ENCODE measurements at regions not wholly inside any gene's neighbourhood (a gene's known extent, or its start where the extent isn't known, plus 50 kb on each side); places are given as distances from the start of the nearest gene placed in this dataset.

- peaks cover 0 to 6% of the 10 kb centered on the region in 2 experiments; a peak in 2 of 4 replicates for H3K4me1 ChIP-seq (ENCODE audit: control insufficient read depth in 1 of 2, insufficient read depth in 2 of 2, low read depth in 1 of 2, low read length in 1 of 2)
- H3K36me3 ChIP-seq (replicated peaks in 1 of 2; ENCODE audit: control insufficient read depth in 1 of 2, insufficient read depth in 2 of 2, low read length in 1 of 2), result no peaks in the 10 kb centered on the region
- POLR2A ChIA-PET, result no interaction called here
- H4K20me1 ChIP-seq (ENCODE audit: insufficient read depth), result no peaks in the 10 kb centered on the region
- no peak overlapping the region for H3K27ac ChIP-seq (ENCODE audit: low read depth in 2 of 2, low read length in 1 of 2)
- no peak for DNase-seq
- no peak overlapping the region for H3K4me3 ChIP-seq (ENCODE audit: low read depth in 2 of 2, low read length in 1 of 2)
- no peaks in the 10 kb centered on the region for H3K27me3 ChIP-seq (ENCODE audit: insufficient read depth)
- no peaks in the 10 kb centered on the region for H3F3A ChIP-seq (replicated peaks; ENCODE audit: insufficient read depth)
- no peaks in the 10 kb centered on the region for H3K79me2 ChIP-seq (ENCODE audit: insufficient read depth)
- no peak overlapping the region for H3K9ac ChIP-seq
- H3K9me2 ChIP-seq, result no peaks in the 10 kb centered on the region
- H3K9me3 ChIP-seq, result no peaks in the 10 kb centered on the region
- no peak overlapping the region for H3K4me2 ChIP-seq
- CTCF ChIA-PET, result interaction anchor here (0.7 kb wide), 1 partner anchor 1269 kb away, joined by 3 read pairs; no protein-coding TSS in a partner anchor
- no peak overlapping the region for H2AFZ ChIP-seq (ENCODE audit: low read depth)
- TF ChIP-seq ELF1 (IDR thresholded peaks at IDR 0.05) (no peak), REST (IDR thresholded peaks at IDR 0.05; ENCODE audit: low read depth, low read length) (no peak), FOSL2 (IDR thresholded peaks at IDR 0.05; ENCODE audit: borderline replicate concordance, low read depth) (no peak), CHD2 (IDR thresholded peaks at IDR 0.05; ENCODE audit: low read length, partially characterized antibody) (no peak), TCF12 (IDR thresholded peaks at IDR 0.05) (no peak), SMC3 (IDR thresholded peaks at IDR 0.05; ENCODE audit: low read depth, low read length) (no peak), GABPA (IDR thresholded peaks at IDR 0.05; ENCODE audit: low read depth) (no peak), SIN3A (IDR thresholded peaks at IDR 0.05; ENCODE audit: borderline replicate concordance, low read depth, low read length) (no peak)
These were observed 394.7 kb upstream of the CBLB start for GRCh38 chr3:106263546-106263945.

- Histone ChIP-seq H3K9ac (no peak overlapping the region), H3K4me3 (ENCODE audit: low read depth in 2 of 2, low read length in 1 of 2) (no peak overlapping the region), H3K36me3 (replicated peaks in 1 of 2; ENCODE audit: control insufficient read depth in 1 of 2, insufficient read depth in 2 of 2, low read length in 1 of 2) (no peaks in the 10 kb centered on the region), H4K20me1 (ENCODE audit: insufficient read depth) (no peaks in the 10 kb centered on the region), H3K27ac (ENCODE audit: low read depth in 2 of 2, low read length in 1 of 2) (no peak overlapping the region), H2AFZ (ENCODE audit: low read depth) (0 out of 2 replicates have a peak overlapping the region, but pooled peaks have one; percentile 9), H3K79me2 (ENCODE audit: insufficient read depth) (no peaks in the 10 kb centered on the region), H3K27me3 (ENCODE audit: insufficient read depth) (no peaks in the 10 kb centered on the region), H3K9me3 (no peaks in the 10 kb centered on the region), H3K4me2 (no peak overlapping the region), H3K9me2 (no peaks in the 10 kb centered on the region), H3F3A (replicated peaks; ENCODE audit: insufficient read depth) (no peaks in the 10 kb centered on the region), H3K4me1 (ENCODE audit: control insufficient read depth in 1 of 2, insufficient read depth in 2 of 2, low read depth in 1 of 2, low read length in 1 of 2) (peaks cover 0 to 6% of the 10 kb centered on the region in 2 experiments; a peak in 2 of 4 replicates)
- 18% methylated on average over 2 of the region's 3 CpGs for WGBS (ENCODE audit: low lambda C conversion rate)
- ChIA-PET CTCF (interaction anchor here (1.7 kb wide), 1 partner anchor 20 kb away, joined by 4 read pairs; no protein-coding TSS in a partner anchor), POLR2A (no interaction called here)
- no peak for DNase-seq
- TF ChIP-seq GATA2 (CRISPR knock-in tag; IDR thresholded peaks at IDR 0.05), result peak; percentile 36; the same call in 1 of the 2 replicates
- no peak for TF ChIP-seq SMC3 (IDR thresholded peaks at IDR 0.05; ENCODE audit: low read depth, low read length)
These were observed 396.9 kb upstream of the CBLB start for GRCh38 chr3:106265704-106266103.

- H3K27me3 ChIP-seq (ENCODE audit: insufficient read depth), result no peaks in the 10 kb centered on the region
- no peaks in the 10 kb centered on the region for H3K79me2 ChIP-seq (ENCODE audit: insufficient read depth)
- CTCF ChIA-PET, result no interaction called here
- H3F3A ChIP-seq (replicated peaks; ENCODE audit: insufficient read depth), result no peaks in the 10 kb centered on the region
- 78% methylated on average over 4 of the region's 4 CpGs for WGBS (ENCODE audit: low lambda C conversion rate)
- H3K9ac ChIP-seq, result no peak overlapping the region
- DNase-seq, result no peak
- peaks cover 0 to 10% of the 10 kb centered on the region in 2 experiments; a peak in 2 of 4 replicates for H3K4me1 ChIP-seq (ENCODE audit: control insufficient read depth in 1 of 2, insufficient read depth in 2 of 2, low read depth in 1 of 2, low read length in 1 of 2)
- H3K27ac ChIP-seq (ENCODE audit: low read depth in 2 of 2, low read length in 1 of 2), result no peak overlapping the region
- no peaks in the 10 kb centered on the region for H3K9me2 ChIP-seq
- H4K20me1 ChIP-seq (ENCODE audit: insufficient read depth), result no peaks in the 10 kb centered on the region
- no peak overlapping the region for H3K4me3 ChIP-seq (ENCODE audit: low read depth in 2 of 2, low read length in 1 of 2)
- no peaks in the 10 kb centered on the region for H3K36me3 ChIP-seq (replicated peaks in 1 of 2; ENCODE audit: control insufficient read depth in 1 of 2, insufficient read depth in 2 of 2, low read length in 1 of 2)
- H3K9me3 ChIP-seq, result no peaks in the 10 kb centered on the region
- POLR2A ChIA-PET, result no interaction called here
- no peak overlapping the region for H3K4me2 ChIP-seq
- no peak overlapping the region for H2AFZ ChIP-seq (ENCODE audit: low read depth)
- TF ChIP-seq ELF1 (IDR thresholded peaks at IDR 0.05) (no peak), SMC3 (IDR thresholded peaks at IDR 0.05; ENCODE audit: low read depth, low read length) (no peak), USF2 (IDR thresholded peaks at IDR 0.05; ENCODE audit: borderline replicate concordance, low read depth, low read length) (no peak), POLR2AphosphoS5 (IDR thresholded peaks at IDR 0.05; ENCODE audit: low read depth, low read length) (no peak), TCF12 (IDR thresholded peaks at IDR 0.05) (no peak), CTCF (IDR thresholded peaks at IDR 0.05) (no peak), ZBTB33 (IDR thresholded peaks at IDR 0.05; ENCODE audit: borderline replicate concordance, low read depth) (no peak), FOXJ3 (CRISPR knock-in tag; IDR thresholded peaks at IDR 0.05) (no peak)
These were observed 399.9 kb upstream of the CBLB start for GRCh38 chr3:106268696-106269095.

Data from SK-N-SH (cell line).